H1 (cell line): ENCODE measurements at regions not wholly inside any gene's neighbourhood (a gene's known extent, or its start where the extent isn't known, plus 50 kb on each side); places are given as distances from the start of the nearest gene placed in this dataset.

Experiments used
- ATF3 ChIP-seq: IDR thresholded peaks from 2 replicates; pipeline ENCODE4 v1.6.1; 2011; ENCODE audit warnings: low read depth, mild to moderate bottlenecking, low read length; ENCODE audit not compliant: insufficient read depth
- NANOG ChIP-seq: IDR thresholded peaks from 2 replicates; pipeline ENCODE4 v1.6.1; 2011; ENCODE audit warnings: low read length, low read depth, mild to moderate bottlenecking, inconsistent platforms; ENCODE audit not compliant: insufficient read depth, poor library complexity, severe bottlenecking
- RFX5 ChIP-seq: IDR thresholded peaks from 2 replicates; pipeline ENCODE4 v1.6.1; 2011; ENCODE audit warnings: low read depth, low read length, improper control_type of control experiment, borderline replicate concordance
- RNF2 ChIP-seq: fragments of 200-900, 300-1000 bp; sonication (generic); IDR thresholded peaks from 2 replicates; pipeline ENCODE4 v1.7.1; 2016; ENCODE audit warnings: borderline replicate concordance, low read depth, mild to moderate bottlenecking, antibody characterized with exemption, low read length; ENCODE audit not compliant: poor library complexity, severe bottlenecking; ENCODE audit errors: missing control alignments
- SIX5 ChIP-seq: IDR thresholded peaks from 2 replicates; pipeline ENCODE4 v1.6.1; 2011; ENCODE audit warnings: mild to moderate bottlenecking, low read depth, low read length
- TCF12 ChIP-seq: IDR thresholded peaks from 2 replicates; pipeline ENCODE4 v1.6.1; 2011; ENCODE audit warnings: low read depth, mild to moderate bottlenecking, low read length

- TF ChIP-seq RFX5, result no peak
- TF ChIP-seq RNF2, result no peak
- no peak for TF ChIP-seq TCF12
- no peak for TF ChIP-seq ATF3
- no peak for TF ChIP-seq NANOG
- TF ChIP-seq SIX5, result no peak
Observed at GRCh38 chr1:98203466-98203865, 282.6 kb upstream of the DPYD start (continued).
